A549 (cell line): ENCODE measurements at regions not wholly inside any gene's neighbourhood (a gene's known extent, or its start where the extent isn't known, plus 50 kb on each side); places are given as distances from the start of the nearest gene placed in this dataset.

ENCODE experiments used
- ATAC-seq, 2 experiments: fragments of 200-7000 bp in 1 of 2; fragments of >200 bp in 1 of 2; cut with Nextera tagmentation in 1 of 2; cut with Tn5 transposase in 1 of 2; 3 replicates each; pipeline versions ENCODE4 v1.8.0 to v1.9.1; 2018 to 2020; ENCODE audit warnings: mild to moderate bottlenecking in 1 of 2, moderate library complexity in 1 of 2
- CTCF ChIA-PET: fragments of 300-600 bp; sonication (Branson Sonifier 250); formaldehyde crosslinking; extraction: SDS; loops from one replicate; lab custom pipeline; 2021; ENCODE audit warnings: antibody characterized with exemption, inconsistent platforms; lab: Yijun Ruan, JAX
- POLR2A ChIA-PET: fragments of 350-600 bp; formaldehyde crosslinking; extraction: SDS; loops from one replicate; lab custom pipeline; 2021; ENCODE audit warnings: antibody characterized with exemption, inconsistent platforms; lab: Yijun Ruan, JAX
- DNase-seq, 2 experiments: peaks; one replicate each; pipeline versions ENCODE4 v3.0.0 to v3.0.0-alpha.2; 2011 to 2016; ENCODE audit warnings: low read depth in 1 of 2, low spot score in 1 of 2
- FAIRE-seq: peaks from 2 replicates; lab custom pipeline; 2011; peaks lifted over from hg19 to GRCh38; lab: Jason Lieb, UNC
- H3K27ac ChIP-seq, 2 experiments: fragments of >200 bp; sonication (Bioruptor Twin); formaldehyde crosslinking; 3 replicates each; pipeline ENCODE4 v1.5.1; 2016 to 2017
- H3K4me1 ChIP-seq: fragments of >200 bp; sonication (Bioruptor Twin); formaldehyde crosslinking; 3 replicates; pipeline ENCODE4 v1.6.1; 2016
- H3K4me2 ChIP-seq: fragments of >200 bp; sonication (Bioruptor Twin); formaldehyde crosslinking; 3 replicates; pipeline ENCODE4 v1.6.1; 2016
- H3K4me3 ChIP-seq: fragments of >200 bp; sonication (Bioruptor Twin); formaldehyde crosslinking; 3 replicates; pipeline ENCODE4 v1.5.1; 2016
- H3K9me3 ChIP-seq: fragments of >200 bp; sonication (Bioruptor Twin); formaldehyde crosslinking; 3 replicates; pipeline ENCODE4 v1.6.1; 2016
- ATOH8 ChIP-seq: fragments of 250-450 bp; sonication (Bioruptor Pico); IDR thresholded peaks from 2 replicates; pipeline ENCODE4 v1.5.0; 2020; ENCODE audit warnings: low read depth, mild to moderate bottlenecking, moderate library complexity
- CBX8 ChIP-seq: fragments of 200-600 bp; sonication (generic); IDR thresholded peaks from 2 replicates; pipeline ENCODE4 v1.6.1; 2016
- CHD2 ChIP-seq: fragments of 150-350 bp; IDR thresholded peaks from 2 replicates; pipeline ENCODE4 v1.6.1; 2014; ENCODE audit warnings: low read length; ENCODE audit not compliant: partially characterized antibody
- E2F6 ChIP-seq: IDR thresholded peaks from 2 replicates; pipeline ENCODE4 v1.6.1; 2012; ENCODE audit warnings: low read depth, borderline replicate concordance
- EP300 ChIP-seq, 2 experiments: fragments of >200 bp; sonication (Bioruptor Twin); formaldehyde crosslinking; IDR thresholded peaks; 2 replicates in 1 of 2; 3 replicates in 1 of 2; pipeline ENCODE4 v1.6.1; 2016 to 2017
- FOSL2 ChIP-seq, 2 experiments: fragments of 450-650 bp in 1 of 2; fragments of >200 bp in 1 of 2; sonication (Bioruptor Twin) in 1 of 2; formaldehyde crosslinking; IDR thresholded peaks; 2 replicates each; pipeline versions ENCODE4 v1.5.0 to v1.6.1; 2016 to 2020; ENCODE audit warnings: mild to moderate bottlenecking in 1 of 2, moderate library complexity in 1 of 2
- HOXB5 ChIP-seq: fragments of 250-450 bp; sonication (Bioruptor Pico); IDR thresholded peaks from 2 replicates; pipeline ENCODE4 v1.5.0; 2020; ENCODE audit warnings: mild to moderate bottlenecking, moderate library complexity
- JUN ChIP-seq, 2 experiments: fragments of >200 bp; sonication (Bioruptor Twin); formaldehyde crosslinking; IDR thresholded peaks; 2 replicates in 1 of 2; 3 replicates in 1 of 2; pipeline ENCODE4 v1.6.1; 2016 to 2017
- MAX ChIP-seq: IDR thresholded peaks from 2 replicates; pipeline ENCODE4 v1.6.1; 2012
- MYC ChIP-seq: IDR thresholded peaks from 2 replicates; pipeline ENCODE4 v1.6.1; 2012; ENCODE audit warnings: mild to moderate bottlenecking, inconsistent platforms, low read length, improper control_type of control experiment, borderline replicate concordance
- RARB ChIP-seq: fragments of 250-450 bp; sonication (Bioruptor Pico); IDR thresholded peaks from 2 replicates; pipeline ENCODE4 v1.8.0; 2021; ENCODE audit warnings: mild to moderate bottlenecking, moderate library complexity
- REST ChIP-seq: fragments of 200-600 bp; sonication (generic); IDR thresholded peaks from 2 replicates; pipeline ENCODE4 v1.6.1; 2016; ENCODE audit warnings: antibody characterized with exemption, mild to moderate bottlenecking, moderate library complexity
- SMC3 ChIP-seq: fragments of >200 bp; sonication (Bioruptor Twin); formaldehyde crosslinking; IDR thresholded peaks from 3 replicates; pipeline ENCODE4 v1.6.1; 2018; ENCODE audit warnings: inconsistent platforms
- TP53 ChIP-seq: fragments of 250-450 bp; sonication (Bioruptor Pico); IDR thresholded peaks from 2 replicates; pipeline ENCODE4 v1.5.0; 2021; ENCODE audit warnings: mild to moderate bottlenecking, moderate library complexity
- ZC3H11A ChIP-seq: fragments of 450-650 bp; IDR thresholded peaks from 2 replicates; pipeline ENCODE4 v1.6.1; 2014; ENCODE audit warnings: antibody characterized with exemption, mild to moderate bottlenecking
- ZSCAN20 ChIP-seq: fragments of 250-450 bp; sonication (Bioruptor Pico); IDR thresholded peaks from 2 replicates; pipeline ENCODE4 v1.8.0; 2022; ENCODE audit warnings: mild to moderate bottlenecking, moderate library complexity
- WGBS: methylation state at CpG from one replicate; pipeline ENCODE4 v1.1.6; 2017; ENCODE audit errors: missing lambda C conversion rate; 5-methylcytosine and 5-hydroxymethylcytosine counted together
- TF ChIP-seq, protein P1 (sequence below): IDR thresholded peaks from 2 replicates; pipeline ENCODE4 v1.6.1; 2012
- TF ChIP-seq, protein P2 (sequence below): fragments of 150-350 bp; IDR thresholded peaks from 2 replicates; pipeline ENCODE4 v1.6.1; 2014; ENCODE audit warnings: low read depth, mild to moderate bottlenecking, low read length

GRCh38 chrX:39866229-39866628 lies 231.5 kb downstream of the BCOR start:
- Histone ChIP-seq H3K4me2 (no peak overlapping the region), H3K9me3 (no peaks in the 10 kb centered on the region), H3K4me1 (0 out of 3 replicates have a peak, but pooled peaks cover 4% of the 10 kb centered on the region), H3K4me3 (no peak overlapping the region), H3K27ac (peak overlapping the region in 1 of 2 experiments; percentile 39; a peak in 1 of 6 replicates)
- TF ChIP-seq CHD2 (no peak), HOXB5 (CRISPR knock-in tag) (no peak), FOSL2 (IDR thresholded peaks at IDR 0.05) (no peak), FOSL2 (CRISPR knock-in tag; IDR thresholded peaks at IDR 0.05) (no peak), REST (no peak), ZC3H11A (no peak)
- no peak for DNase-seq
- FAIRE-seq, result no peak
- 0 out of 6 replicates have a peak, but pooled peaks of 1 of the 2 experiments have one; percentile 33 for ATAC-seq
- WGBS, result 69% methylated on average over 4 of the region's 4 CpGs
- CTCF ChIA-PET, result interaction anchor here (0.8 to 1.2 kb wide), 2 partner anchors 135 to 231 kb away, joined by 3 read pairs; partner anchors contain the start of gene BCOR
- POLR2A ChIA-PET, result no interaction called here

GRCh38 chrX:39869846-39870601 lies 227.7 kb downstream of the BCOR start:
- WGBS, result 55% methylated on average over 7 of the region's 7 CpGs
- FAIRE-seq (no peak), ATAC-seq (no peak), DNase-seq (peak; percentile 10 to 35)
- no peak for TF ChIP-seq TP53 (CRISPR knock-in tag)
- TF ChIP-seq ATOH8 (CRISPR knock-in tag), result no peak
- H3K9me3 ChIP-seq, result no peaks in the 10 kb centered on the region
- 0 out of 3 replicates have a peak, but pooled peaks cover 4% of the 10 kb centered on the region for H3K4me1 ChIP-seq
- H3K4me3 ChIP-seq, result no peak overlapping the region
- CTCF ChIA-PET, result interaction anchor here (0.6 kb wide), 1 partner anchor 36 kb away, joined by 3 read pairs; no protein-coding TSS in a partner anchor
- H3K27ac ChIP-seq, result 0 out of 6 replicates have a peak overlapping the region, but pooled peaks of 1 of the 2 experiments have one; percentile 21
- POLR2A ChIA-PET, result interaction anchor here (0.6 kb wide), 1 partner anchor 52 kb away, joined by 4 read pairs; no protein-coding TSS in a partner anchor
- H3K4me2 ChIP-seq, result no peak overlapping the region

DNA sequence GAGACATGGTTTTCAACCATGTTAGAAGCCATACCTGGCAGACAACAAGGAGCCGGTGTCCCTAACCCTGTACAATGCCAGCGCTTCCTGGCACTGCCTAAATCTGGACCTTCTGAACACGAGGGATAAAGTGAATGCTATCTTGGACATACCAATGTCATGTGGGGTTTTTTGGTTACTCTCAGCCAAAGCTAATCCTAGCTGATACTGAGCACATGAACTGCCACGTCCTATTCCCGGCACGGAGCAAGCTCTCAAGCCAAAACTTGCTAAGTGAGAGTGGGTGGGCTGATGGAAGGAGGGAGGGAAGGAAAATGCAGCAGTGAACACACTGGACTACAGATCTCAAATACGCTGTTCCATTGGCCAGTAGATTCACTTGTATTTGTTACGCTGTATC lies 226.1 kb downstream of the BCOR start:
- DNase-seq, result no peak
- Histone ChIP-seq H3K9me3 (no peaks in the 10 kb centered on the region), H3K4me2 (no peak overlapping the region), H3K27ac (no peak overlapping the region)
- TF ChIP-seq, protein P1, sequence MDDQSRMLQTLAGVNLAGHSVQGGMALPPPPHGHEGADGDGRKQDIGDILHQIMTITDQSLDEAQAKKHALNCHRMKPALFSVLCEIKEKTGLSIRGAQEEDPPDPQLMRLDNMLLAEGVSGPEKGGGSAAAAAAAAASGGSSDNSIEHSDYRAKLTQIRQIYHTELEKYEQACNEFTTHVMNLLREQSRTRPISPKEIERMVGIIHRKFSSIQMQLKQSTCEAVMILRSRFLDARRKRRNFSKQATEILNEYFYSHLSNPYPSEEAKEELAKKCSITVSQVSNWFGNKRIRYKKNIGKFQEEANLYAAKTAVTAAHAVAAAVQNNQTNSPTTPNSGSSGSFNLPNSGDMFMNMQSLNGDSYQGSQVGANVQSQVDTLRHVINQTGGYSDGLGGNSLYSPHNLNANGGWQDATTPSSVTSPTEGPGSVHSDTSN, result no peak
- TF ChIP-seq, all 56 proteins: peak for 0
- ChIA-PET POLR2A (no interaction called here), CTCF (no interaction called here)
- WGBS, result 80% methylated on average over 8 of the region's 8 CpGs
- FAIRE-seq, result no peak
- ATAC-seq, result no peak
- Histone ChIP-seq H3K4me1 (0 out of 3 replicates have a peak, but pooled peaks cover 5% of the 10 kb centered on the region), H3K4me3 (no peak overlapping the region)

- Histone ChIP-seq H3K9me3 (no peaks in the 10 kb centered on the region), H3K4me3 (no peak overlapping the region), H3K4me1 (0 out of 3 replicates have a peak, but pooled peaks cover 9% of the 10 kb centered on the region), H3K27ac (no peak overlapping the region), H3K4me2 (no peak overlapping the region)
- POLR2A ChIA-PET, result no interaction called here
- no peak for TF ChIP-seq CBX8
- TF ChIP-seq JUN (IDR thresholded peaks at IDR 0.05), result no peak
- TF ChIP-seq, protein P1, result no peak
- no peak for TF ChIP-seq E2F6
- TF ChIP-seq RARB, result no peak
- no peak for TF ChIP-seq MYC
- TF ChIP-seq MAX, result no peak
- TF ChIP-seq ZSCAN20 (CRISPR knock-in tag), result no peak
- TF ChIP-seq, protein P2, sequence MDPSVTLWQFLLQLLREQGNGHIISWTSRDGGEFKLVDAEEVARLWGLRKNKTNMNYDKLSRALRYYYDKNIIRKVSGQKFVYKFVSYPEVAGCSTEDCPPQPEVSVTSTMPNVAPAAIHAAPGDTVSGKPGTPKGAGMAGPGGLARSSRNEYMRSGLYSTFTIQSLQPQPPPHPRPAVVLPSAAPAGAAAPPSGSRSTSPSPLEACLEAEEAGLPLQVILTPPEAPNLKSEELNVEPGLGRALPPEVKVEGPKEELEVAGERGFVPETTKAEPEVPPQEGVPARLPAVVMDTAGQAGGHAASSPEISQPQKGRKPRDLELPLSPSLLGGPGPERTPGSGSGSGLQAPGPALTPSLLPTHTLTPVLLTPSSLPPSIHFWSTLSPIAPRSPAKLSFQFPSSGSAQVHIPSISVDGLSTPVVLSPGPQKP, result no peak
- TF ChIP-seq SMC3, result no peak
- TF ChIP-seq EP300 (IDR thresholded peaks at IDR 0.05), result no peak
- 76% methylated on average over 4 of the region's 5 CpGs for WGBS
- no peak for DNase-seq
- CTCF ChIA-PET, result no interaction called here
- ATAC-seq, result no peak
- FAIRE-seq, result no peak
Measured at GRCh38 chrX:39873117-39873516, 224.6 kb downstream of the BCOR start.
